ENCODE measurements at regions not wholly inside any gene's neighbourhood (a gene's known extent, or its start where the extent isn't known, plus 50 kb on each side); places are given as distances from the start of the nearest gene placed in this dataset.

DNA sequence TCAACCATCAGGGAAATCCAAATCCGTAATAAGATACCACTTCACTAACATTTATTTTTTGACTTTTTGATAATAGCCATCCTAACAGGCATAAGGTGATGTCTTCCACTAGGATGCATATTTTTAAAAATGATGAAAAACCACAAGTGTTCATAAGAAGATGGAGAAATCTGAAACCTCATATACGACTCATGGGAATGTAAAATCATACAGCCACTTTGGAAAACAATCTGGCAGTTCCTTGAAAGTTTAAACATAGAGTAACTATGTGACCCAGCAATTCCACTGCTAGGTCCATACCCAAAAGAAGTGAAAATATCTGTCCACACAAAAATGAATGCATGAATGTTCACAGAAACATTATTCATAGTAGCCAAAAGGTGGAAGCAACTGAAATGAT, 431.0 kb downstream of the ENC1 start:
- H3K27me3 ChIP-seq (ENCODE audit: control insufficient read depth, insufficient read depth, low read length), result no peaks in the 10 kb centered on the region
- intact Hi-C loops (cut with DNase I), result no loop called here
- no peak overlapping the region for H3K9ac ChIP-seq (ENCODE audit: low read length in 3 of 3)
- no peak overlapping the region for H3K4me3 ChIP-seq (ENCODE audit: low read length in 3 of 3)
- no peaks in the 10 kb centered on the region for H3K9me3 ChIP-seq (ENCODE audit: control insufficient read depth in 2 of 3, insufficient read depth in 1 of 3, low read length in 3 of 3)
- H3K4me1 ChIP-seq (ENCODE audit: control insufficient read depth in 2 of 3, insufficient read depth in 2 of 3, low read depth in 1 of 3, low read length in 3 of 3), result peaks cover 0 to 8% (median 0%) of the 10 kb centered on the region in 3 donors
- DNase-seq (no peak), FAIRE-seq (no peak)
- H3K27ac ChIP-seq (ENCODE audit: low read depth in 2 of 2, low read length in 2 of 2), result no peak overlapping the region
- TF ChIP-seq, protein P1, sequence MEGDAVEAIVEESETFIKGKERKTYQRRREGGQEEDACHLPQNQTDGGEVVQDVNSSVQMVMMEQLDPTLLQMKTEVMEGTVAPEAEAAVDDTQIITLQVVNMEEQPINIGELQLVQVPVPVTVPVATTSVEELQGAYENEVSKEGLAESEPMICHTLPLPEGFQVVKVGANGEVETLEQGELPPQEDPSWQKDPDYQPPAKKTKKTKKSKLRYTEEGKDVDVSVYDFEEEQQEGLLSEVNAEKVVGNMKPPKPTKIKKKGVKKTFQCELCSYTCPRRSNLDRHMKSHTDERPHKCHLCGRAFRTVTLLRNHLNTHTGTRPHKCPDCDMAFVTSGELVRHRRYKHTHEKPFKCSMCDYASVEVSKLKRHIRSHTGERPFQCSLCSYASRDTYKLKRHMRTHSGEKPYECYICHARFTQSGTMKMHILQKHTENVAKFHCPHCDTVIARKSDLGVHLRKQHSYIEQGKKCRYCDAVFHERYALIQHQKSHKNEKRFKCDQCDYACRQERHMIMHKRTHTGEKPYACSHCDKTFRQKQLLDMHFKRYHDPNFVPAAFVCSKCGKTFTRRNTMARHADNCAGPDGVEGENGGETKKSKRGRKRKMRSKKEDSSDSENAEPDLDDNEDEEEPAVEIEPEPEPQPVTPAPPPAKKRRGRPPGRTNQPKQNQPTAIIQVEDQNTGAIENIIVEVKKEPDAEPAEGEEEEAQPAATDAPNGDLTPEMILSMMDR (IDR thresholded peaks at IDR 0.05; ENCODE audit: borderline replicate concordance, extremely low read depth, insufficient read depth), result no peak
- H3K36me3 ChIP-seq (ENCODE audit: control insufficient read depth in 2 of 3, insufficient read depth in 3 of 3, low read length in 3 of 3), result no peaks in the 10 kb centered on the region

DNA sequence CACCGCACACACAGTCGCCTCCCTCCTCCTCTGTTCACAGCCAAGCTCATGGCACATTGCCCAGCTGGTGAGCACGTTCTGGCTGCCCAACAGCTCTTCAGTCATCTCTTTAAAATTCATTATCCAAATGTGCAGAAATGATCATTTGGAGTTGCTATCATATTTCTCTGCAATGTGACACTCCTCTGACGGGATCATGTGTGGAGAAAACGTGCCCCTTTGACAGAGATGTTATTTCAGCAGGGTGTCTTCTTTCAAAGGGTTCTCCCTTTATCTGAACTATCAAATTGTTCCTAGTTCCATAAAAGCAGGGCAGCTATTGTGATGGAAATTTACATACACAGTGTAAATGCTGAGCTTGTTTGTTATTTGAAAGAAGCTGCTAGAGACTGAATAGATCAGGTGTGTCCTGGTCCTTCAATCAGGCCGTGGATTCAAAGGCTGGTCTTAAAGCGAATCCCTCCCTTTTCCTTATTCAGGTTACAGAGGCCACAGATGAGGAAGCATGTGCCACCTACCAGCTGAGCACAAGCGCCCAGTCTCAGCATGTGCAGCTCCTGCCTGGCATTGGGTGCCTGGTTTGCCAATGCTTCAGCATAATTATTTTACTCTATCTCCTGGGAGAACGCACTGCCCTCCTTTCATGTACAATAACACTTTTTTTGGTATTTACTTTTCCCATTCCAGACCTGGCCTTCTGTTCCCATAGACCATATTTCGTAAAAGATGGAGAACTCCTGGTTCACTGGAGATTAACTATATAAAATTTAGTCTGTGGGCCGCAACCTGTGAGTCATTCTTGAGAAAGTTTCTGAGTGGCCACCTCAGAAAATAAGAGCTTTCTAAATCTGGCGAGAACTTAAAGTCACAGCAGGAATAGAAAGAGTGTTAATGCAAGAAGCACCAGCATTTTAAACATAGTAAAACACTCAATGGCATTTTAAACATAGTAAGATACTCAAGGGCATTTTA, 433.7 kb downstream of the ENC1 start:
- intact Hi-C loops (cut with DNase I), result no loop called here
- Histone ChIP-seq H3K36me3 (ENCODE audit: control insufficient read depth in 2 of 3, insufficient read depth in 3 of 3, low read length in 3 of 3) (no peaks in the 10 kb centered on the region), H3K9me3 (ENCODE audit: control insufficient read depth in 2 of 3, insufficient read depth in 1 of 3, low read length in 3 of 3) (no peaks in the 10 kb centered on the region), H3K27ac (ENCODE audit: low read depth in 2 of 2, low read length in 2 of 2) (no peak overlapping the region), H3K27me3 (ENCODE audit: control insufficient read depth, insufficient read depth, low read length) (no peaks in the 10 kb centered on the region), H3K9ac (ENCODE audit: low read length in 3 of 3) (no peak overlapping the region), H3K4me1 (ENCODE audit: control insufficient read depth in 2 of 3, insufficient read depth in 2 of 3, low read depth in 1 of 3, low read length in 3 of 3) (peaks cover 0 to 8% (median 0%) of the 10 kb centered on the region in 3 donors), H3K4me3 (ENCODE audit: low read length in 3 of 3) (no peak overlapping the region)
- FAIRE-seq (no peak), DNase-seq (peak in 4 of 5 donors; percentile 50 to 88 (median 72))
- TF ChIP-seq, protein P1 (IDR thresholded peaks at IDR 0.05; ENCODE audit: borderline replicate concordance, extremely low read depth, insufficient read depth), result no peak

DNA sequence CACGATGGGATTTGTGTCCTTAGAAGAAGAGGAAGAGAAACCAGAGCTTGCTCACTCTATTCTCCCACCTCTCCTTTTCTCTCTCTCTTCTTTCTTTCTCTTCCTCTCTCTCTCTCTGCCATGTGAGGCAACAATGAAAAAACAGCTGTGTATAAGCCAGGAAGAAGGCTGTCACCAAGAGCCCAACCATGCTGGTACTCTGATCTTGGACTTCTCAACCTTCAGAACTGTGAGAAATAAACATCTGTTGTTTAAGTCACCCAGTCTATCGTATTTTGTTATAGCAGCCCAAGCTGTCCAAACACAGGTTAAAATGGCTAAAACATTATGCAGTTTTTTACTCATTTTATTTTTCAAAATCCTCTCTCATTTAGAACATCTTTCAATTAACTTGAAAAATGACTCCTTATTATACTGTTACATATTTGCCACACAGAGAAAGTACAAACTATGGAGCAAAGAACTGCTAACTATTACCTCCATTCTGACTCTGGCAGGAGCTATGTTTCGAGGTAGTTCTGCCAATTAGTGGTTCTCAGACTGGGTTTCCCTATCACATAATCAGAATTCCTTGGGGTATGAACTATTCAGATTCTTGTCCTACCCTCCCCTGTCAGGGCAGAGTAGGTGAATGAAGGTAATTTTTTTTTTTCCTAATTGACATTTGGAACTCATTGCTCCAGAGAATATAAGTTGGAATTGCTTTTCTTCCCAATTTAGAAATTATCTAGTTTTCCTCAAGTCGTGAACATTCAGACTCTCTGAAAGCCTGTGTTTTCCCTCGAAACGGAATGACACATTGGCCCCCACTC, 434.6 kb downstream of the ENC1 start:
- no peak for DNase-seq
- no peaks in the 10 kb centered on the region for H3K27me3 ChIP-seq (ENCODE audit: control insufficient read depth, insufficient read depth, low read length)
- no peak overlapping the region for H3K9ac ChIP-seq (ENCODE audit: low read length in 3 of 3)
- peaks cover 0 to 8% (median 0%) of the 10 kb centered on the region in 3 donors for H3K4me1 ChIP-seq (ENCODE audit: control insufficient read depth in 2 of 3, insufficient read depth in 2 of 3, low read depth in 1 of 3, low read length in 3 of 3)
- intact Hi-C loops (cut with DNase I), result no loop called here
- TF ChIP-seq, protein P1 (IDR thresholded peaks at IDR 0.05; ENCODE audit: borderline replicate concordance, extremely low read depth, insufficient read depth), result no peak
- no peak overlapping the region for H3K27ac ChIP-seq (ENCODE audit: low read depth in 2 of 2, low read length in 2 of 2)
- FAIRE-seq, result no peak
- H3K4me3 ChIP-seq (ENCODE audit: low read length in 3 of 3), result no peak overlapping the region
- no peaks in the 10 kb centered on the region for H3K9me3 ChIP-seq (ENCODE audit: control insufficient read depth in 2 of 3, insufficient read depth in 1 of 3, low read length in 3 of 3)
- H3K36me3 ChIP-seq (ENCODE audit: control insufficient read depth in 2 of 3, insufficient read depth in 3 of 3, low read length in 3 of 3), result no peaks in the 10 kb centered on the region

Data from kidney (tissue), 13 donors.